GM18951 (cell line): ENCODE measurements at regions not wholly inside any gene's neighbourhood (a gene's known extent, or its start where the extent isn't known, plus 50 kb on each side); places are given as distances from the start of the nearest gene placed in this dataset.

Experiments
- POLR2A ChIP-seq: IDR thresholded peaks from 4 replicates; pipeline ENCODE4 v1.6.1; 2011; ENCODE audit warnings: mild to moderate bottlenecking; ENCODE audit not compliant: insufficient read length, insufficient read depth; ENCODE audit errors: extremely low read depth
- in situ Hi-C: fragments of 300-500 bp; cut with MboI; formaldehyde crosslinking; loops from one replicate; pipeline ENCODE4 v1.12.0; 2022; ENCODE audit warnings: low sequenced_read_pairs, mixed read lengths, inconsistent platforms; ENCODE audit not compliant: unreplicated experiment

DNA sequence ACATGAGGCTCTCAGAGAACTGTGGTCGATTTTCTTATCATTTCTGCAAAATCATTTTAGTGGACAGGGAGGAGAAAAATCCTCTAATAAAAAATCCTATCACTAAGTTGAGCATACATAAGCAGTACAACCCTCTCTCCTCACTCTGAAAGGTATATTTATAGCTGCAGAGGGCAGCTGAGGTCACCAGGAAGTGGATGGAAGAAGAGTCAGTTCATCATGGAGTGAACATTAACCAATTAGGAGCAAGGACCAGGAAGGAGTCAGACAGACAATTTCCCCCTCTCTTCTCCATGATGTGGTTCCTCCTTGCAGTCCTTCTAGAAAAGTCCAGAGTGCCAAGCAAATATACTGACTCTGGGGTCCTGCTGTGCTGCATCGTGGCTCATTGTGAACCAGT is 253.7 kb downstream of the TOX3 start:
- no peak for TF ChIP-seq POLR2A
- in situ Hi-C loops, result no loop called here

DNA sequence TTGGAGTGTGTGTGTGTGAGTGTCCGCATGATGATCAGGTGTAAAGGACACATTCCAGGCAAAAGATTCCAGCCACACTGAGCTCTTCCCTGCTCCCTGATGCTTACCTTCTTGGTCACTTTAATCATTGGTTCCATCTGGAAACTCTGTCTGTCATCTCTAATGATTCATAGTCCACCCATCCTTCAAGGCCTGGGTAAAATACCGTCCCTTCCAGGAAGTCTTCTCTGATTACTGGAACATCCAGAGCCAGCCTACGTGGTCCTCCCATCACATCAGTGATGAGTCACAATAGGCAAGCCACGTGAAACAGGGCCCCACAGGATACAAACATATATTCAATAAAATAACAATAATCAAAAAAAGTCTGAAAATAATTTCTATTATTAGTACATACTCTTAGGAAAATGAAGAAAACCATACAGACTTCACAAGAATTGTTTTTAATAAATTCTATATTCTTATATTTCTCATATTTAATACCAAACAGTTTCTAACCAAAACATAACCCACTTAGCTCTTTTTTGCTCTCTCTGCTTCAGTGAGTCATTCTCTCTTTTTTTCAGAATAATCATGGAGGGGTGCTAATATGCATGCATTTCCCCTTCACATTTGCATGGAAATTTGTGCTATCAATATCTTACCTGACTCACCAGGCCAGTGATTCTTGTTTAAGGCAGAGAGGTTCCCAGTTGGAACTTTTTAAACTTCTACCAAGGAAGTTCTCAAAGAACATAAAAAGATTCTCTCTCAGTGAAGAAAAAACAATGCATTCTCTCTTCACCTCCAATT is 263.2 kb downstream of the TOX3 start:
- no peak for TF ChIP-seq POLR2A
- in situ Hi-C loops, result no loop called here

DNA sequence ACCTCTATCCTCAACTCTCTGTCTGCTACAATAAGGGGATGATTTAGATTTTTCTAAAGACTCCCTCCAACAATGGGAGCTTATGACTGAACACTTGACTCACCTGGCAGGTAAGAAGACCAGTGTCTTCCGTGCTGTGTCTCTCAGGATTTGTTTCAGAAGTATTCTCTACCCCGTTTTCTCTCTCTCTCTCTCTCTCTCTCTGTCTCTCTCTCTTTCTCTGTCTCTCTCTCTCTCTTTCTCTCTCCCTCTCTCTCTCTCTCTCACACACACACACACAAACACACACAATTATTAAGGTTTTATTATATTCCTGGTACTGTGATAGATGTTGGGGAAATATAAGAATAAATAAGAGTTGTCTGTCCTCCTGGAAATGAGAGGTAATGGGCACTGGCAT is 263.9 kb downstream of the TOX3 start:
- in situ Hi-C loops, result no loop called here
- TF ChIP-seq POLR2A, result no peak

DNA sequence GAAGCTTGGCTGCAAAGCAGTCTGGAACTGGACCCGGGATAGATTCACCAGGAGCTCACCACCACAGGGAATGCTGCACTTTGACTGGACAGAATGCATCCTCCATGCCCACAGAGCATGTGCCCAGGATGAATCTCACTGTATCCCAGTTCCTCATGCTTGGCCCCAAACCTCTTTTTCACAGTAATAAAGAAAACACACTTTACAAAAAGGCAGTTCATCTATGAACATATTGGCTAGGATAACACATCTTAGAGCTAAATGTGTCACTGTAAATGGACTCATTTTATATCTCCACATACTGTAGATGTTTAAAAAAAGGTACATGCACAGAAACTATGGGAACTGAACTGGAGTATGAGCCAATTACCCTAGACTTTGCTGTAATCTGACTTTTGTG is 266.9 kb downstream of the TOX3 start:
- TF ChIP-seq POLR2A, result no peak
- in situ Hi-C loops, result no loop called here

DNA sequence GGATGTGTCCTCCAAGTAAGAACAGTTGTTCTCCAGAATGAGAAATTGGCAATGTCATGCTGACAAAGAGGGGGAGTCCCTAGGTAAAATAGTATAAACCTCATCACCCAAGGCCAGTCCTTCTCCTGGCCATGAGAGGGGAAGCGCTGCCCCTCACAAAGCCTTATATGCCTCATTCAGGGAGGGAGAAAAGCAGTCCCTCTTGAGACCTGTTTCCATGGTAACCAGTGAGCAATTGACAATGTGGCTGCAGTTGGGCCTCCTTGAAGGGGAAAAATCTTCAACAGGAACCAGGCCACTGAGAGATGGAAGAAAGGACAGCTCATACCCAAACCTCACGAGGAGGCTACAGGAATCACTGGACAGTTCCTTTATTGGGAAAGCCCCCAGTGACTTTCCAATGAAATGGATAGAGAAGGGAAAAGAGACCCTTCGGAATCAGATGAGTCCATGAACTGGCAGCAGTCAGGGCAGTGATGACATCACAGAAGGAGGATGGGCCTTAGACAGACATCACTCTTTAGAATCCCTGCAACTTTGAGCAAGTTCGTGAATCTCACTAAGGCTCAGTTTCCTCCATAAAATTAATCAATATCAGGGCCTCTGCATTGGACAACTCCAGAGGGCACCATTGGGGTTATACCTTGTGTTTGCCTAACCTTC is 275.7 kb downstream of the TOX3 start:
- no peak for TF ChIP-seq POLR2A
- in situ Hi-C loops, result no loop called here

DNA sequence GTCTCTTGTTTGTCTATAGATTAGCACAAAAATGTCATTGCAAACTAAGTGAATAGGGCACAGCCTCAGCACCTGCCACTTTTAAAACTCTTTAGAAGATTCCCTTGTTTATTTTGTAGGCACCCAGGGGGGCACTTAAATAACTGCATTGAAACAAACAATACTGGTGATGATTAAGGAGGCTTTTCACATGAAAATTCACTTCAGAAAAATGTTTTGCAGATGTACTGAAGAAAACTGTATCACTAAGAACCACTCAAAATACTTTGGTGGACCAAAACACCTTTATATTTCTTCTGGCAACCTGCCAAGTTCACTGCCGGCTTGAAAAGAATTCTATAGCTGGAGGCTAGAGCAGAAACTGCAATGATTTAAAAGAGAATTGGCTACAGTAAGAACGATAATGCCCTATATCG is 281.5 kb downstream of the TOX3 start:
- TF ChIP-seq POLR2A, result no peak
- in situ Hi-C loops, result no loop called here

DNA sequence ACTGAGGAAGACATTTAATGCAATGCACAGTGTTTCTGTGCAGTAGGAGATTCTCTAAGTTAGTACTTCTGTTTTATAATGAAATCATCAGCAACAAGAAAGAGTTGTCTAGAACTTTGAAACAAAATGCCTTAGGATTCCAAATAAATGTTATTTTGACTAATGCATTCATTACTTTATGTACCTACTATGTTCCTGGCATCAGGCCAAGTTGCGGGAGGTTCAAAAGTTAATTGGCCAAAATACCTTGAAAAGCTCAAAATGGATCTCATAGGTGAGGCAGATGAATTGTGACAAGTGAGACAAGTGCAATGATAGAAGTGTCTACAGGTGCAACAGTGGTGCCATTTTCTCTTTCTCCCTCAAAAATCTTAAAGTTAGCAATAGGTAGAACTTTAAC is 289.4 kb downstream of the TOX3 start:
- TF ChIP-seq POLR2A, result no peak
- in situ Hi-C loops, result no loop called here

DNA sequence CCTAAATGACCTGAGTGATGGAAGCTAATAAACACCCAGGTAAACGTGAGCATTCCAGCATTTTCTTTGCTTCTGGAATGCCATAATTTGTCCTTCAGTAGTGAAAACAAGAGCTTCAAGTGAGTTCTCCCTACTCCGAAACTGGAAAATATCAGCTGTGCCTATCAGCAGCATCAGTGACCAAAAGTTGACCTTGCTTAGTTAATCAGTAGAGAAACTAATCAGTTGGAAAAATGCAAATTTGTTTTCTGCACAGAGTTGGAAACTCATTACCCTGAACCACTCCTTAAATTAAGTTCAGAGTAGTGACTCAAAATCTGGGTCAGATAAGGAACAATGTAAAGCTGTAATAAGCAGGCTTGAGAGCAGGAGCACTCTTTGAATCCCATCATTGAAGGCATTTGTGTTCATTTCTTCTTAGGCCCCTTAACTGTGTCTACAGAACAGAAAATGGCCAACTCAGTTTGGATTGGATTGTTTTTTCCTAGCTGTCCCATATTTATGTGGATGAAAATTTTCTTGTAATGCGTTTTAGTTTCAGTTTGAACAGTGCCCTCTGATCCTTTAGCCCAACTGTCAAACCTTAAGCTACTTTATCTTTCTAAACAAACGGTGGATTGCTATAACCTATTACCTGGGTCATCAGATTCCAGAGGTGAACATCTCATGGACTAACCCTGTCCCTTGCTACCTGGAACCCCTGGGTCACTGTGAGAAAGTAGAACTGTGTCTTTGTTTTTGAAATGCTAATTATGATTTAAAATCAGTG is 290.4 kb downstream of the TOX3 start:
- in situ Hi-C loops, result no loop called here
- no peak for TF ChIP-seq POLR2A

DNA sequence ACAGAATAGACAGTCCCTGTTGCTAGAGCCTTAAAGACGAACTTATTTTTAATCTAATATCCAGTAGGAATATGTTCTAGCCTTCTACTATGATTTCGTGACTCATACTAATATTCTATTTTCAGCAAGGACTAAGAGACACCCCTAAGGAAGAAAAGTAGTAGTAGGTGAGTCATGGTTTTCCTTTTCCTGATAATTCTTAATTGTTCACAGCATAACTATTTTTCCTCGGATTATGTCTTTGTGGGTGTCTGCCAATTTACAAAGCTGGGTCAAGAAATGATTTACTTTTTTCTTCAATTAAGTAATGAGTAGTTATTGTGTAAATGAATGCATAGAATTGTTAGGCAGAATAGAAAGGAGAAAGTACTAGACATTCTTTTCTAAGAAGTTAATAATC is 292.2 kb downstream of the TOX3 start:
- in situ Hi-C loops, result no loop called here
- TF ChIP-seq POLR2A, result no peak

DNA sequence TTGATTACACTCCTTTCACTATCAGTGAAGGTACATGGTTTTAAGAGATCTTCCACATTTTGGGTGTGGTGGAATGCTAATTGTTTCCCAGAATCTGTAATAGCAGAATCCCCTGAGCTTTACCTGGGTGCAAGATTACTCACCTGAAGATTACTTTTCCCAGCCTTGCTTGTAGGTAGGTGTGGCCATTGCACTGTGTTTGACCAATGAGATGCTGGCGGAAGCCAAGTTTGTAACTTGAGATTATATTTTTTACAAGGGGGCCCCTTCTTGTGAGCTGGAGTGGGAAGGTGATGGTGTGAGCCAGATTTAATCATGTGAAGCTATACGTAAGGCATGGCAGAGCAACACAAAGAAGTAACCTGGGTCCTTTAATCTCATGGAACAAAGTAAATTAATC is 294.3 kb downstream of the TOX3 start:
- in situ Hi-C loops, result no loop called here
- no peak for TF ChIP-seq POLR2A

DNA sequence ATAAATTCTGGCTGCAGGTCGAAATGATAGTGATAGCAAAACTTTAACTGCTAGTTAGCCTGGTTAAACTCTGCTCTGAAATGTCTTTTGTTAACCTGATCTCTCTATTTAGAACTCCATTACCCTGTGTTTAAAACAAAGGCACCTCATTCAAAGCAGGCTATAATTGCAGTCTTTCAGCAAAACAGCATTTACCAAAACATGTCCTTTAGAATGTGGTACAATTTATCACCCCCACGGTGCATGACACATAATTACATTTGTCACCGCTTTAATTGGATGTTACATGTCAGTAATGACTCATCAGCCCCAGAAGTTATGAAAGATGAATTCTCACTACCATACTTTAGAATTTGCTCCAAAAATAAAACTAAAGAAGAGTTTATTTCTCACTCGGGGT is 295.4 kb downstream of the TOX3 start:
- in situ Hi-C loops, result no loop called here
- no peak for TF ChIP-seq POLR2A

DNA sequence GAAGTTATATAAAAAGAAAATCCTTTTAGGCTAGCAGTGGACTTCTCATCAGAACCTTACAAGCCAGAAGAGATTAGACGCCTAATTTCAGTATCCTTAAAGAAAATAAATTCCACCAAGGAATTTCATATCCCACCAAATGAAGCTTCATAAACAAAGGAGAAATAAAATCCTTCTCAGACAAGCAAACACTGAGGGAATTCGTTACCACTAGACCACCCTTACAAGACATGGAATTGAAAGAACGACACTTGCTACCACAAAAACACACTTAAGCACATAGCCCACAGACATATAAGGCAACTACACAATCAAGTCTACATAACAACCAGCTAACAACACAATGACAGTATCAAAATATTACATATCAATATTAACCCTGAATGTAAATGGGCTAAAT is 299.2 kb downstream of the TOX3 start:
- no peak for TF ChIP-seq POLR2A
- in situ Hi-C loops, result no loop called here

DNA sequence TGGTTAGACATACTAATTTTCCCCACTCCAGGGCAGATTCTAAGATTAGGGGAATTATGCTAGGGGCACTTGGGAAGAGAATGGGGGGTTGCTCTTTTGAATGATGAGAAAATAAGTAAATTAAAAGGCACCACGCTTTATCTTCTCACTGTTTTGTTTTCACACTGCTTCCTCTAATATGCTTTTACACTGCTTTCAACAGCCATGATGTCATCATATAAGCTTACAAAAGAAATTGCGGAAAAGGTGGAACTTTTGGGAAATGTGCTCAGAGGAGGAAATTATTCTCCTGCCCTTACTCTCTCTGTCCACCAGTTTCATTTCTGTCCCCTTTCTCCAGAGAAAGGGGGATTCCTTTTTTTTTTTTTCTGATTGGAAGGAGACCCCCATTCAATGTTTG is 308.2 kb downstream of the TOX3 start:
- in situ Hi-C loops, result no loop called here
- no peak for TF ChIP-seq POLR2A

DNA sequence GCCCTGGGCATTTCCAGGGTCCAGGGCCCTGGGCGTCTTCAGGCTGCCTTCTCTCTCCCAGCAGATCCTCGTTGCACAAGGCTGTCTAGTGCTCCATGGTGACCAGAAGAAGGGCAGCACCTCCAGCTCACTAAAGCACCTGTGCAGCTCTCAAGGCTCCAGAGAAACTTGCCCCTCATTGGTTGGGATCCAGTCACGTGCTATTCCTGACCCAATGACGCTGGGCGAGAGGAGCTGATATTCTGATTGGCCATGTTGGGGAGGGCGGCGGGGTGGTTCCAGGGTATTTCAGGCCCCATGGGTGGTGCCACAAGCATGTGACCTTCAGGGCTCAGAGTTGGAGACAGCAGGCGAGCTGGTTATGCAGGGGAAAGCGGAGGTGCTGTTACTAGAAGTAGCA is 309.1 kb downstream of the TOX3 start:
- in situ Hi-C loops, result no loop called here
- no peak for TF ChIP-seq POLR2A
